Endothelial cell of umbilical vein (primary cell): ENCODE measurements at regions not wholly inside any gene's neighbourhood (a gene's known extent, or its start where the extent isn't known, plus 50 kb on each side); places are given as distances from the start of the nearest gene placed in this dataset.

Experiments used
- EZH2 ChIP-seq: IDR thresholded peaks from 2 replicates; pipeline ENCODE4 v1.6.1; 2012; ENCODE audit warnings: borderline replicate concordance, low read depth, mild to moderate bottlenecking, moderate library complexity, low read length, inconsistent platforms; ENCODE audit not compliant: severe bottlenecking
- FOS ChIP-seq: IDR thresholded peaks from 2 replicates; pipeline ENCODE4 v1.6.1; 2011; ENCODE audit warnings: mild to moderate bottlenecking, low read length, moderate library complexity, borderline replicate concordance; ENCODE audit not compliant: insufficient read depth
- GATA2 ChIP-seq: IDR thresholded peaks from 2 replicates; pipeline ENCODE4 v1.7.0; 2011; ENCODE audit warnings: low read depth, mild to moderate bottlenecking, moderate library complexity, mixed read lengths, low read length; ENCODE audit not compliant: insufficient read length, insufficient read depth
- JUN ChIP-seq: IDR thresholded peaks from 2 replicates; pipeline ENCODE4 v1.6.1; 2011; ENCODE audit warnings: borderline replicate concordance, low read depth; ENCODE audit not compliant: insufficient read length, insufficient read depth
- MYC ChIP-seq: IDR thresholded peaks from one replicate; pipeline ENCODE4 v1.6.1; 2011; ENCODE audit warnings: mild to moderate bottlenecking, low read depth, low read length
- POLR2A ChIP-seq: IDR thresholded peaks from 2 replicates; pipeline ENCODE4 v1.6.1; 2012; ENCODE audit warnings: low read depth, mild to moderate bottlenecking, control low read depth, low read length
- POLR2AphosphoS5 ChIP-seq: IDR thresholded peaks from 2 replicates; pipeline ENCODE4 v1.6.1; 2012; ENCODE audit warnings: low read depth, mild to moderate bottlenecking, control low read depth, low read length, moderate library complexity; ENCODE audit not compliant: insufficient read depth
- TF ChIP-seq, protein P1 (sequence below), 2 donors: IDR thresholded peaks; 1 replicate in 1 of 2; 2 replicates in 1 of 2; pipeline ENCODE4 v1.5.1; 2011; ENCODE audit warnings: low read length in 2 of 2, mild to moderate bottlenecking in 2 of 2, moderate library complexity in 2 of 2, control low read depth in 1 of 2, inconsistent platforms in 1 of 2, low read depth in 1 of 2; ENCODE audit not compliant: insufficient read depth in 1 of 2; ENCODE audit errors: extremely low read depth in 1 of 2
- TF ChIP-seq, protein P2 (sequence below): IDR thresholded peaks from 2 replicates; pipeline ENCODE4 v1.6.1; 2011; ENCODE audit not compliant: insufficient read depth, insufficient read length

DNA sequence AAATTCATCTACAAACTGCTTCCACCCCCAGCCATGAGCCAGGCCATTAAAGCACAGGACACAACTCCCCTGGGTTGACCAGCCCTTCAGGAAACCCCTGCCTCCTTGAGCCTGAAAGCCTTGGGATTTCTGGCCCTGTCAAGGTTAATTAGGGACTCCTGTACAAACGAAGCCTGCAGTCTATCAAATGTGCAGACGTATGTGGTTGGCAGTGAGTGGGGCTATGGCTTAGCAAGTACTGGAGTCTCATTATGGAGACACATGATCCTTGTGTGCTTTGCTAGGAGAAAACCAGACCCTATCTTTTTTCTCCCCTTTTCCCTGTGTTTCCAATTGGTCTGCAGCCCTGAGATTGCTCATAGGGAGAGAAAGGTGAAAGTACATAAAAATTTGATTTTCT lies 588.3 kb upstream of the USP24 start:
- TF ChIP-seq, protein P1, sequence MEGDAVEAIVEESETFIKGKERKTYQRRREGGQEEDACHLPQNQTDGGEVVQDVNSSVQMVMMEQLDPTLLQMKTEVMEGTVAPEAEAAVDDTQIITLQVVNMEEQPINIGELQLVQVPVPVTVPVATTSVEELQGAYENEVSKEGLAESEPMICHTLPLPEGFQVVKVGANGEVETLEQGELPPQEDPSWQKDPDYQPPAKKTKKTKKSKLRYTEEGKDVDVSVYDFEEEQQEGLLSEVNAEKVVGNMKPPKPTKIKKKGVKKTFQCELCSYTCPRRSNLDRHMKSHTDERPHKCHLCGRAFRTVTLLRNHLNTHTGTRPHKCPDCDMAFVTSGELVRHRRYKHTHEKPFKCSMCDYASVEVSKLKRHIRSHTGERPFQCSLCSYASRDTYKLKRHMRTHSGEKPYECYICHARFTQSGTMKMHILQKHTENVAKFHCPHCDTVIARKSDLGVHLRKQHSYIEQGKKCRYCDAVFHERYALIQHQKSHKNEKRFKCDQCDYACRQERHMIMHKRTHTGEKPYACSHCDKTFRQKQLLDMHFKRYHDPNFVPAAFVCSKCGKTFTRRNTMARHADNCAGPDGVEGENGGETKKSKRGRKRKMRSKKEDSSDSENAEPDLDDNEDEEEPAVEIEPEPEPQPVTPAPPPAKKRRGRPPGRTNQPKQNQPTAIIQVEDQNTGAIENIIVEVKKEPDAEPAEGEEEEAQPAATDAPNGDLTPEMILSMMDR (IDR thresholded peaks at IDR 0.05; ENCODE audit: extremely low read depth in 1 of 2, insufficient read depth in 1 of 2, low read depth in 1 of 2, low read length in 2 of 2): no peak
- no peak for TF ChIP-seq POLR2A
- no peak for TF ChIP-seq EZH2
- no peak for TF ChIP-seq POLR2AphosphoS5
- TF ChIP-seq FOS: no peak
- no peak for TF ChIP-seq JUN
- TF ChIP-seq MYC: no peak
- TF ChIP-seq, protein P2, sequence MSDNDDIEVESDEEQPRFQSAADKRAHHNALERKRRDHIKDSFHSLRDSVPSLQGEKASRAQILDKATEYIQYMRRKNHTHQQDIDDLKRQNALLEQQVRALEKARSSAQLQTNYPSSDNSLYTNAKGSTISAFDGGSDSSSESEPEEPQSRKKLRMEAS: no peak
- TF ChIP-seq GATA2: no peak
